Right ventricle myocardium inferior (tissue), 1 donor: ENCODE measurements at regions not wholly inside any gene's neighbourhood (a gene's known extent, or its start where the extent isn't known, plus 50 kb on each side); places are given as distances from the start of the nearest gene placed in this dataset.

Experiments
- ATAC-seq: fragments of 200-7000 bp; cut with Tn5 transposase; one replicate; pipeline ENCODE4 v1.9.1; 2020; ENCODE audit warnings: mild to moderate bottlenecking, moderate library complexity
- DNase-seq: peaks from one replicate; pipeline ENCODE4 v3.0.0; 2021; ENCODE audit errors: missing footprints
- intact Hi-C: fragments of 100-400 bp; cut with DNase I; formaldehyde crosslinking; loops from one replicate; pipeline ENCODE4 v1.11.0; 2022
- donor health status: DM: no; HTN: yes; CAD: no; lungs with severe emphysema.

DNA sequence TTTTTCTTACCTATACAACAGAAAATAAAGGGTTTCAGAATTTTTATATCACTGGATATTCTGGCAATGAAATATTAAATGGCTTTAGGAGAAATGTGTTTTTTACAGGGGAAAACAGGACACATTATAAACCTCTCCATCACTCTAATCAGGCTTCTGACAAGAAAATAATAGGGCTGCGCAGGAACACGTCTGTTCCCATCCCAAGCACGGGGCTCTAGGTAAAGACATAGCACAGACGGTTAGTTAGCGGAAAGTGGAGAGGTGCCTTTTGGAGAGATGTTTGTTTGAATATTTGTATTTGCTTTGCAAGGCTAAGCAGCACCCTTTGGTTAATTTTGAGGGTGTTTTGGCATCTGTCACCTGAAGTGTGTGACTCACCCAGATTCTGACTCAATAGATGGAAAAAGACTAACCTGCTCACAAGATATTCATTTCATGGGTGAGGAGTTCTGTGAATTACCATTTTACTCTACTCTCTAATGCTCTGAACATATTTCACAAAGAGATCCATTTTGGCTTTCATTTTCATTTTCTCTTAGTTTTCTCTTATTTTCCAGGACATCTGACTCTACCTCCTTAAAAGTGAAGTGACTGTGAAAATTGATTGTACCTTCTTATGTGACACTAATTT, 174.5 kb upstream of the AKR1E2 start:
- ATAC-seq (no peak), DNase-seq (no peak)
- intact Hi-C loops = no loop called here

DNA sequence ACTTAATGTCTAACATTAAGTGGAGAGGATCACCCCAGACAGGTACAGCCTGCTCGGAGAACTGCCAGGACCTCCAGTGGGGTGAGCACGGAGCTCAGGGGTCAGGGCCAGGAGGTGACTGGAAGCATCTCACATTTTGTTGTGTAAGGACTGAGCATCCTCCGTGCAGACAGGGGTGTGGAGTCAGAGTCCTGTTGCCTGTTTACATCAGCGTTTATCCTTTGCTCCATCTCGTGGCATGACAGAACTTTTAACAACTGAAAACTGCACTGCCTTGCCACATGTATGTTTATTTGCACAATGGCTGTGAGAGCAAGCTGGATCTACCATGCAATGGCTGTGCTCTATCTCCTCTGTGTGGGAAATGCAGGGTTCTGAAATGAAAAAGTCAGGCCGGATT, 175.4 kb upstream of the AKR1E2 start:
- ATAC-seq (peak; percentile 40), DNase-seq (no peak)
- intact Hi-C loops = no loop called here

- ATAC-seq = peak; percentile 57
- DNase-seq = no peak
- intact Hi-C loops = loop anchor here (10.0 kb wide), 1 partner anchor 405 kb away; no protein-coding TSS in a partner anchor
These were observed 176.0 kb upstream of the AKR1E2 start for GRCh38 chr10:4649886-4650508.

- DNase-seq = no peak
- intact Hi-C loops = loop anchor here (10.0 kb wide), 1 partner anchor 405 kb away; no protein-coding TSS in a partner anchor
- ATAC-seq = no peak
These were observed 176.5 kb upstream of the AKR1E2 start for GRCh38 chr10:4649471-4649870.

DNA sequence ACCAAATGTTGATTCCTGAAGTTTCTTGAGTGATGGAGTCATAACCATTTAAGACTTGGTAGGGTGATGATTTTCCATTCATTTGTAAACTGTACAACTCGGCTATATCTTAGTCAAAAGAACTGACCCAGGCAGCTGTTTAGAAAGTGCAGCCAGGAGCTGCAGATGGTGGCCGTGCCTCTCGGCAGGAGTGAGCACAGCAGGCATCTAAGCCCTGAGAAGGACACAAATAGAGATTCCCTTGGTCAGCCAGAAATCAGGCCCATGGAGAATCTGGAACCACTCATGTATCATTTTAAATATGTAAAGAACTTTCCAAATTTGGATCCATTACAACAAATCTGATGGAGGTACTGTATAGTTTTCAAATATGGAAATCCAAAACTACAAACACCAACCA, 177.0 kb upstream of the AKR1E2 start:
- intact Hi-C loops = loop anchor here (10.0 kb wide), 1 partner anchor 404 kb away; no protein-coding TSS in a partner anchor
- peak; percentile 71 for ATAC-seq
- no peak for DNase-seq

GRCh38 chr10:4647109-4647785, 178.8 kb upstream of the AKR1E2 start:
- intact Hi-C loops = loop anchor here (10.0 kb wide), 1 partner anchor 402 kb away; no protein-coding TSS in a partner anchor
- ATAC-seq (no peak), DNase-seq (no peak)

DNA sequence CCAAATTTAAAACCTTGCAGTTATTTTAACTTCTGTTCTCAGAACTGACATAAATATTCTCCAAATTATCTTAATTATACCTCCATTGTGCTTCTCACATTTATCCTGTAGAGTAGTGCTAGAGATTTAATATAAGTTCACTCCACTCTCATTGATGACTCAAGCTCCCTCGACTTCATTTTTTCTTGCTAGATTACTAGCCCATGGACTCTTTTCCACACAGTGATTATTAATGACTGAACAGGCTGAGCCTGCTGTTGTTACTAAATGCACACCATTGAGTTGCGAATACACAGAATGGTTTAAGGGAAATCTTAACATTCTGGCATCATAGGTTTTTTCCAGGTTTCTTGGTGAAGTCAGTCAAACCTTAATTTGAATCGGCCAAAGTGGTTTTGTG, 179.5 kb upstream of the AKR1E2 start:
- ATAC-seq = no peak
- DNase-seq = no peak
- intact Hi-C loops = loop anchor here (10.0 kb wide), 1 partner anchor 402 kb away; no protein-coding TSS in a partner anchor

- intact Hi-C loops = loop anchor here (10.0 kb wide), 1 partner anchor 401 kb away; no protein-coding TSS in a partner anchor
- DNase-seq = no peak
These were observed 180.2 kb upstream of the AKR1E2 start for GRCh38 chr10:4645836-4646235.

DNA sequence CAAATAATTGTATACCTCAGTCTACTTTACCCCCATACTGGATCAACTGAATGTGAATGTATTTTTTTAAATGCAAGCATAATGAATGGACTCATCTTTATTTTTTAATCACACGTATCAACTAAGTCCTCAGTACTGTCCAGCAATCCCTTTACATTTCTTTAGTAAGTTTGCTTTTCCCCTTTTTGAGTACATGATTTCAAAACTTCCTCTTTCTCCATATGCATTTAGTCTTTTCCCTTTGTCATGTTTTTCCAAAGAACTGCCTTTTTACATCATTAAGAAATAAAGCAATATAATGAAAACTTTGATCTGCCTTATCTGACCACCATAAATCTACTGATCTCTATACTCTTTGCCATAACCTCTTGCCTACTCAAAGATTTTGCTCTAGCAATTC, 182.5 kb upstream of the AKR1E2 start:
- DNase-seq (no peak), ATAC-seq (no peak)
- intact Hi-C loops = loop anchor here (10.0 kb wide), 1 partner anchor 399 kb away; no protein-coding TSS in a partner anchor

More at GRCh38 chr10:4645836-4646235, 180.2 kb upstream of the AKR1E2 start:
- ATAC-seq = no peak

- intact Hi-C loops = loop anchor here (10.0 kb wide), 1 partner anchor 395 kb away; no protein-coding TSS in a partner anchor
These were observed 186.0 kb upstream of the AKR1E2 start for GRCh38 chr10:4639960-4640359.

DNA sequence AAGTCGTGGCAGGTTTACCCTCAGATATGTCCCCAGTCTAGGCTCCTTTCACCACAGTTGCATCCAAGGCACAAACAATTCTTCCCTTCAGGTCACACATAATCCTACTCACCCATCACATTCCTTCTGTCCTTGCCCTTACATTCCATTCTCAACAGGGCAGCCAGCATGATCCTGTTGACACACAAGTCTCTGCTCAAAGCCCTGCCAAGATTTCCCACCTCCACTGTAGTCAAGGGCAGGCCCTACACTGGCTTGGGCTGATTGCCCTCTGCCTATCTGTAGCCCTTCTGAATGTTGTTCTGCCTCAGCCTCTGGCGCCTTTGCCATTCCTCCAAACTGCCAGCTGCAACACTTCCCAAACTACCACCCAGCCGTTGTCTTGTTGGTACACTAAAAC, 187.9 kb upstream of the AKR1E2 start:
- intact Hi-C loops = no loop called here
- ATAC-seq (peak; percentile 85), DNase-seq (peak; percentile 74)

More at GRCh38 chr10:4639960-4640359, 186.0 kb upstream of the AKR1E2 start:
- ATAC-seq (peak; percentile 93), DNase-seq (no peak)

- DNase-seq = no peak
- intact Hi-C loops = no loop called here
- ATAC-seq = no peak
These were observed 188.3 kb upstream of the AKR1E2 start for GRCh38 chr10:4637657-4638056.

- ATAC-seq (no peak), DNase-seq (no peak)
- intact Hi-C loops = no loop called here
These were observed 190.1 kb upstream of the AKR1E2 start for GRCh38 chr10:4635883-4636282.

- no peak for ATAC-seq
- no peak for DNase-seq
- intact Hi-C loops = no loop called here
These were observed 190.6 kb upstream of the AKR1E2 start for GRCh38 chr10:4635388-4635787.

DNA sequence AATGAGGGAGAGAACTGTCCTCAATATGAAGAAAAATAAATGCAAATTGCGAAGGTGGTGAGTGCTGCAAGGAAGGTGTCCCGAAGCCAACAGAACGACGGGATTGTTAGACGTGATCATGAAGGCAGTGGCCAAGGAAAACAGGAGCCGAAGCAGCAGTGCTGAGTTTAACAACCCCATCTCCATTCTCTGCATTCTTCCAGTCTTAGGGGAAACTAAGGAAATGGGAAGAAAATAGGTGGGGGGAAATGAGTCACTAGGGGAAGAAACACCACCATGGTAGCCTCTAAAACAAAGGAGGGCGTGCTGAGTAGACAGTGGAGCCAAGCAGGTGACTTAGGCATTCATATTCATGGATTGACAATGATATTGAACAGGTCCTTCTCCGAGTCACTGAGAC, 192.2 kb upstream of the AKR1E2 start:
- no peak for ATAC-seq
- DNase-seq = no peak
- intact Hi-C loops = no loop called here

DNA sequence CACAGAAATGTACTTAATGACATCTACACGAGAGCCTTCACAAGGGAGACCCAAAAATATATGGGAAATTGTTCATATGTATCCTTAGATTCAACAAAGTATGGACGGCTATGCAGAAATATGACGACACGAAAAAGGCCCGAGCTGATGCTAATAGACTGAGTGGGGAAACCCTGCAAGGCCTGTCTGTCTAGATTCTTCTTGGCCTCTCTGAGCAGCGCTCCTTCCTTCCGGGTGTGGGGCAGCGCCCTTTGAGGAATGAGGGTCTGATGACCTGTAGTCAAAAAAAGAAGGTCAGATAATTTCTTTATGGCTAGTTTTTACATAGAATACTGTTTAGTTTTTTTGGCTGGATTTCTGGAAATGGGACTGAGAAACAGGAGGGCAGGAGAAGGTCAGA, 192.8 kb upstream of the AKR1E2 start:
- intact Hi-C loops = no loop called here

DNA sequence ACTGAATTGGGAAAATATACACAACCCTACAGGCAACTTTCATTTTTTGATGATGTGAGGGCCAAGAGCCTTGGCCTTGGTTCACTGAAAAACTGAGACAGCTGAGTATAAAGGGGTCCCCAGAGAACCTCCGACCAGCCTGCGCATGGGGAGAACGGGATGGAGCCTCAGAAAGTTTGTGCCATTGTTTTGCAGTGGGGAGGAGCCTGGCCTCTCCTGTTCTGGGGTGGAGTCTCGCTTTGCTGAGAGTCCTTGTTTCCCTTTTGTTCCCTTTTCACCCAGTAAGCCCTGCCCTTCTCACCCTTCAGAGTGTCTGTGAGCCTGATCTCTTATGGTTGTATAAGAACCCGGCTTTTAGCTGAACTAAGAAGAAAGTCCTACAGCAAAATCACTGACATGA, 193.2 kb upstream of the AKR1E2 start:
- DNase-seq (no peak), ATAC-seq (peak; percentile 61)
- intact Hi-C loops = no loop called here

More for the DNA sequence above, 192.8 kb upstream of the AKR1E2 start:
- no peak for ATAC-seq
- no peak for DNase-seq

DNA sequence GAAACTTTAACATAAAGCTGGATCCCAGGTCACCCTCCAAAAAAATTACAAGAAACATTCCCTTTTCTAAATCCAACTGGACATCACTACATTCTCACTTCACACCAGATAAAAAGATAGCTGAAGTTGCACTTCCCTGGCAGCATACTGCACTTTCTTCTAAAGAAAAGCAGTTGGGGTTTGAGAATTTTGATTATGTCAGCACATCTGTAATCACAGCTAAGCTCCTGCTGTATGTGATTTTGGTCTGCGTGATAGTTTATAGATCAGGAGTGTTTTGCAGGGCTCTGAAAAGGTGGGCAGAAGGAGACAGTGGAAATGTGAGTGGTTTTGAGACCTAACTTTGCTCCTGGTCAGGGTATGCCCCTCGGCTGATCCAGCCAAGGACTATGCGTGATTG, 199.1 kb upstream of the AKR1E2 start:
- intact Hi-C loops = no loop called here
- ATAC-seq = no peak
- no peak for DNase-seq

GRCh38 chr10:4623757-4624420, 202.1 kb upstream of the AKR1E2 start:
- no peak for DNase-seq
- no peak for ATAC-seq
- intact Hi-C loops = no loop called here
